ENCODE measurements at regions not wholly inside any gene's neighbourhood (a gene's known extent, or its start where the extent isn't known, plus 50 kb on each side); places are given as distances from the start of the nearest gene placed in this dataset.

DNA sequence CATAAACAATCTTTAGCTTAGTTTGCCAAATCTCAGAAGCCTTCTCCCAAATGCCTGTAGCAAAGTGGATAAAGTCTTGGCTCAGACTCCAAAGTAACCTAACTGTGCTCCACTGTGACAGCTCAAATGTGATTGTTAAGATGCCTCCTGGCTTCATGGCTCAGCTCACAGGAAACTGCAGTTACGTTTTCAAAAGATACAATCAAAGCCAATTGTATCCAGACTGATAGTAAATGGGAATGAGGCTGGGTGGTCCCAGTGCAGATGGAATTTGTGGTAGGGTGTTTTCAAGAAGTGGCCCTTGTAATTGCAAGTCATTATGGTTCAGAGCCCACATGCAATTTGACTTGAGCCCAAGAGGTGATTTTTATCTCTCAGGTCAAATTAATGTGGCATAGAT lies 151.2 kb upstream of the TAB2 start:
- intact Hi-C loops (cut with DNase I): no loop called here
- DNase-seq (no peak), ATAC-seq (no peak)
- Histone ChIP-seq H3K27ac (no peak overlapping the region), H3K36me3 (no peaks in the 10 kb centered on the region), H3K9me3 (no peaks in the 10 kb centered on the region), H3K4me1 (peaks cover 0 to 11% (median 0%) of the 10 kb centered on the region in 9 donors), H3K27me3 (peaks cover 0 to 7% (median 0%) of the 10 kb centered on the region in 7 donors), H3K4me3 (no peak overlapping the region)
- TF ChIP-seq, protein P1, sequence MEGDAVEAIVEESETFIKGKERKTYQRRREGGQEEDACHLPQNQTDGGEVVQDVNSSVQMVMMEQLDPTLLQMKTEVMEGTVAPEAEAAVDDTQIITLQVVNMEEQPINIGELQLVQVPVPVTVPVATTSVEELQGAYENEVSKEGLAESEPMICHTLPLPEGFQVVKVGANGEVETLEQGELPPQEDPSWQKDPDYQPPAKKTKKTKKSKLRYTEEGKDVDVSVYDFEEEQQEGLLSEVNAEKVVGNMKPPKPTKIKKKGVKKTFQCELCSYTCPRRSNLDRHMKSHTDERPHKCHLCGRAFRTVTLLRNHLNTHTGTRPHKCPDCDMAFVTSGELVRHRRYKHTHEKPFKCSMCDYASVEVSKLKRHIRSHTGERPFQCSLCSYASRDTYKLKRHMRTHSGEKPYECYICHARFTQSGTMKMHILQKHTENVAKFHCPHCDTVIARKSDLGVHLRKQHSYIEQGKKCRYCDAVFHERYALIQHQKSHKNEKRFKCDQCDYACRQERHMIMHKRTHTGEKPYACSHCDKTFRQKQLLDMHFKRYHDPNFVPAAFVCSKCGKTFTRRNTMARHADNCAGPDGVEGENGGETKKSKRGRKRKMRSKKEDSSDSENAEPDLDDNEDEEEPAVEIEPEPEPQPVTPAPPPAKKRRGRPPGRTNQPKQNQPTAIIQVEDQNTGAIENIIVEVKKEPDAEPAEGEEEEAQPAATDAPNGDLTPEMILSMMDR (IDR thresholded peaks at IDR 0.05): no peak
- WGBS, 2 donors: 7 to 8% methylated on average over 1 of the region's 1 CpG

DNA sequence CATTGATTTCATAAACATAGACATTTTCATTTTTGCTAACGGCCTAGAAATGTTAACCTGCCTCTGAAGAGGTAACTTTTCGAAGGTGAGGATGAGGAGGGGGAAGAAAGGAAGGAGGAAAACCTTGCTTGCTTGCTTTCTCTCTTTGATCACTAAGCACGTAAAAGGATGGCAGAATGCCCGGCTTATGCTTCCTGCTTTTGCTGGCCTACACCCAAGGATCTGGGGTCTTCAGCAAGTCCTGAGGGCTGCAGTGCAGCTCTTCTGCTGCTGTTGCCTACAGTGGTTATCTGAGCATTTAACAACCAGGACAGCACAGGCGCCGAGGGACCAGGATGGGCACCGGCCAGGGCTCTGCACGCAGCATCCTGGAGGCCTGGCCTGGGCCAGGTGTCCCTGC lies 150.8 kb upstream of the TAB2 start:
- H3K4me3 ChIP-seq: no peak overlapping the region
- H3K36me3 ChIP-seq: no peaks in the 10 kb centered on the region
- DNase-seq (no peak), ATAC-seq (no peak)
- WGBS, 2 donors: 52 to 65% methylated on average over 8 of the region's 8 CpGs
- no peak overlapping the region for H3K27ac ChIP-seq
- TF ChIP-seq, protein P1 (IDR thresholded peaks at IDR 0.05): no peak
- no peaks in the 10 kb centered on the region for H3K9me3 ChIP-seq
- peaks cover 0 to 11% (median 0%) of the 10 kb centered on the region in 9 donors for H3K4me1 ChIP-seq
- intact Hi-C loops (cut with DNase I): no loop called here
- H3K27me3 ChIP-seq: peaks cover 0 to 7% (median 0%) of the 10 kb centered on the region in 7 donors

DNA sequence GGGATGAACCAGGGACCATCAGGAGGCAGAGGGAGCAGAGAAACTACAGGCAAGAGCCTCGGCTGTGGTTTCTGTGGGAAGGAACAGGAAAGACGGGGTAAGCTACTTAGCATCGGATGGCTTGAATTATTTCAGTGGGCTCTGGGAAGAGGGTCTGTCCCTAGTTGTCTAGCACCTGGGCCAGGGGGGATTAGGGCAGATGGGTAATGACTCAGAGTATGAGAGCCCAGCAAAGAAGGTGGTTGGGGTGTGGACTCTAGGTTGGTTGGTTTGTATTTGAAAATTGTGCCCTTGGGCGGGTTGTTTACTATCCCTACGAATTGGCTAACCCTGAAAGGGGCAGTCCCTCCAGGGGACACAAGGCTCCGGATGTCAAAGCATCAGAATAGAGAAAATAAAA lies 148.5 kb upstream of the TAB2 start:
- no peak for ATAC-seq
- H3K9me3 ChIP-seq: no peaks in the 10 kb centered on the region
- H3K4me1 ChIP-seq: peaks cover 0 to 11% (median 0%) of the 10 kb centered on the region in 9 donors
- no peak overlapping the region for H3K4me3 ChIP-seq
- 79 to 85% methylated on average over 6 of the region's 6 CpGs for WGBS, 2 donors
- no peak for DNase-seq
- intact Hi-C loops (cut with DNase I): no loop called here
- H3K36me3 ChIP-seq: no peaks in the 10 kb centered on the region
- peaks cover 0 to 10% (median 0%) of the 10 kb centered on the region in 7 donors for H3K27me3 ChIP-seq
- H3K27ac ChIP-seq: no peak overlapping the region
- TF ChIP-seq, protein P1 (IDR thresholded peaks at IDR 0.05): no peak

DNA sequence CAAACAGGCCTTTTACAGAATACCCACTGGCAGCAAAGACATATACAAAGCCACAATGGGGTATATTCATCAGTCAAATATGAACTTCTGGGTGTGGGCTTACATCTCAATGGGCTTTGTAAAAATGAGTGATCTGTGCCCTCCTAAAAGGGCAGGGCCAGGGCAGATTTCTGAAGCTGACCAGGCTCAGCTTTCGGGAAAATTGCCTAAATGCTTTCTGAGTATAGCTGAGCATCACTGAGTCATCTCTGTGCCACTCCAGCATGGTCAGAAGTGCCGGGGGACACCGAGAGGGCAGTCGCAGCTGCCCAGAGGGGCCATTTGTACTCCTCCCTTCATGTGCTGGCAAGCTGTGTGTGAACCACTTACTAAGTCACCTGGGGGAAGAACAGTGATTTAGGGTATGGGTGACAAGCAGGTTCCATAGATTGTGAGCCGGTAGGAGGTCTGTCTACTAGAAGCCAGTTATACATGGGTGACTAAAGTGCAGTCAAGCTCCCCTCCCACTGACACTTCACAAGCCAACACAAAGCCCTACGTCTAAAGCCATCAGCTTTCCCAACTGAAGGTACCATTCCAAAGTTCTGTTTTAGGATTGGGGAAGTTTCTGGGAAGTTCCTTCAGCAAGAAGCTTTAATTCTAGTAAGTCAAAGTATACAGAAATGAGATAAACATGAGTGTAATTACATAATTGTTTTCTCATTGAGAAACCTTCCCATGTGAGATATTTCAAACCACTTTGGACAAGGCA lies 147.6 kb upstream of the TAB2 start:
- H3K4me3 ChIP-seq: no peak overlapping the region
- WGBS, 2 donors: 86 to 92% methylated on average over 6 of the region's 6 CpGs
- no peaks in the 10 kb centered on the region for H3K36me3 ChIP-seq
- TF ChIP-seq, protein P1 (IDR thresholded peaks at IDR 0.05): no peak
- H3K27me3 ChIP-seq: peaks cover 0 to 10% (median 0%) of the 10 kb centered on the region in 7 donors
- no peaks in the 10 kb centered on the region for H3K9me3 ChIP-seq
- DNase-seq: no peak
- peak in 4 of 8 donors; percentile 28 to 62 (median 48) for ATAC-seq
- H3K4me1 ChIP-seq: peaks cover 0 to 11% (median 0%) of the 10 kb centered on the region in 9 donors
- intact Hi-C loops (cut with DNase I): no loop called here
- peak overlapping the region in 3 of 10 donors; percentile 3 to 37 (median 24) for H3K27ac ChIP-seq

Measured in heart right ventricle (tissue), 16 donors.